GM12875 (cell line): ENCODE measurements at regions not wholly inside any gene's neighbourhood (a gene's known extent, or its start where the extent isn't known, plus 50 kb on each side); places are given as distances from the start of the nearest gene placed in this dataset.
"Not testable (repeated sequence)": the region's sequence is repeated elsewhere in the genome, so short reads cannot be mapped to it uniquely, and the experiment has no call there.

Experiments used
- H3K4me3 ChIP-seq: one replicate; pipeline ENCODE4 v1.5.1; 2011; ENCODE audit warnings: low read depth, low read length, control low read depth
- TF ChIP-seq, protein P1 (sequence below): IDR thresholded peaks from 2 replicates; pipeline ENCODE4 v1.5.1; 2011; ENCODE audit warnings: low read depth, mild to moderate bottlenecking, control low read depth, inconsistent platforms, low read length, moderate library complexity, borderline replicate concordance; ENCODE audit not compliant: insufficient read depth

- TF ChIP-seq, protein P1, sequence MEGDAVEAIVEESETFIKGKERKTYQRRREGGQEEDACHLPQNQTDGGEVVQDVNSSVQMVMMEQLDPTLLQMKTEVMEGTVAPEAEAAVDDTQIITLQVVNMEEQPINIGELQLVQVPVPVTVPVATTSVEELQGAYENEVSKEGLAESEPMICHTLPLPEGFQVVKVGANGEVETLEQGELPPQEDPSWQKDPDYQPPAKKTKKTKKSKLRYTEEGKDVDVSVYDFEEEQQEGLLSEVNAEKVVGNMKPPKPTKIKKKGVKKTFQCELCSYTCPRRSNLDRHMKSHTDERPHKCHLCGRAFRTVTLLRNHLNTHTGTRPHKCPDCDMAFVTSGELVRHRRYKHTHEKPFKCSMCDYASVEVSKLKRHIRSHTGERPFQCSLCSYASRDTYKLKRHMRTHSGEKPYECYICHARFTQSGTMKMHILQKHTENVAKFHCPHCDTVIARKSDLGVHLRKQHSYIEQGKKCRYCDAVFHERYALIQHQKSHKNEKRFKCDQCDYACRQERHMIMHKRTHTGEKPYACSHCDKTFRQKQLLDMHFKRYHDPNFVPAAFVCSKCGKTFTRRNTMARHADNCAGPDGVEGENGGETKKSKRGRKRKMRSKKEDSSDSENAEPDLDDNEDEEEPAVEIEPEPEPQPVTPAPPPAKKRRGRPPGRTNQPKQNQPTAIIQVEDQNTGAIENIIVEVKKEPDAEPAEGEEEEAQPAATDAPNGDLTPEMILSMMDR = no peak
- no peak overlapping the region for H3K4me3 ChIP-seq
Measured at GRCh38 chr12:90481748-90482147, 473.2 kb downstream of the CCER1 start.

- TF ChIP-seq, protein P1 = no peak
- H3K4me3 ChIP-seq = no peak overlapping the region
Measured at GRCh38 chr12:90479237-90479636, 475.7 kb downstream of the CCER1 start.

DNA sequence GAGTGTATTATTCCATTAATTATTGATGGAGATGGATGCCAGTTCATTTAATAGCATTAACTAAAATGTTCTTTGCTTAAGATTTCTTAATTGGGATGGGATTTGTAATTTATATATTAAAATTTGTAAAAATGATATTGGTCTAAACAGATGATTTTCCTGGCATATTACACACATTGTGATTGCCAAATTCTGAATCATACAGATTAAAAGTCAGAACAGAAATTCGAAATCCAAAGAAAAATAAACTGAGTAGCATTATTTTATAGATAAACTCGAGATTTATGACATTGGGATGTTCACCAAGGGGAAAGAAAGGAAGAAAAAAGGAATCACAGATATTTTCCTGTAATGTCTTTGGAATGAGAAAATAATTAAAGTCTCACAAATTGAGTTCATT, 481.1 kb downstream of the CCER1 start:
- TF ChIP-seq, protein P1 = no peak
- no peak overlapping the region for H3K4me3 ChIP-seq

GRCh38 chr12:90460681-90461080, 494.3 kb downstream of the CCER1 start:
- TF ChIP-seq, protein P1 = no peak
- no peak overlapping the region for H3K4me3 ChIP-seq

DNA sequence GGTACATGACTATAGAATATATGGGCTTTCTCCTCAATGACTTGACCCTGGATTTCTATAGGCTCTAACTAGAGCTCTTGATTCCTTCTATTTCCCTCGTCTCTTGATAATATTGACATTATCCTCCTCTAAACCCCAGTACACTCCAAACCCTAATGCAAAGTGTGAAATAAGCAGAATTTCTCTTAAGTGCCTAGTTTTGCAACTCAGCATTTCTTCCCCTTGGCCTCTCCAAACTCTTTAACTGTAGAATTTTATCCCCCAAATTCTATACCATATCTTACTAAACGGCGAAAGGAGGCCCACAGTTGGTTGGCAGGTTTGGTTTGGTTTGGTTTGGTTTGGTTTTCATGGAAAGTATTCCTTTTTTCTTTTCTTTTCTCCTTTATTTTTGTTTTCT, 498.7 kb downstream of the CCER1 start:
- TF ChIP-seq, protein P1 = no peak
- H3K4me3 ChIP-seq = no peak overlapping the region

GRCh38 chr12:90455756-90456155, 499.2 kb downstream of the CCER1 start:
- TF ChIP-seq, protein P1 = no peak
- H3K4me3 ChIP-seq = no peak overlapping the region

DNA sequence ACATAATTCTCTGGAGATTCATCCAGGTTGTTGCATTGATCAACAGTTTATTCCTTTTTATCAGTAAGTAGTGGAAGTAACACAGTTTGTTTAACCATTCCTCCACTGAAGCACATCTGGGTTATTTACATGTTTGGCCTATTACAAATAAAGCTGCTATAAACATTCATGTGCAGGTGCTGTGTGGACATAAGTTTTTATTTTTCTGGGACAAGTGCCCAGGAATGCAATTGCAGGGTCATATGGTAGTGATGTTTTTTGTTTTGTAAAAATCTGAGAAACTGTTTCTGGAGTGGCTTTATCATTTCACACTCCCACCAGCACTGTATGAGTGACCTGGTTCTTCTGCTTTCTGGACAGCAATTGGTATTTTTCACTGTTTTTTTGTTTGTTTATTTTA, 505.4 kb downstream of the CCER1 start:
- TF ChIP-seq, protein P1 = no peak
- H3K4me3 ChIP-seq = no peak overlapping the region

DNA sequence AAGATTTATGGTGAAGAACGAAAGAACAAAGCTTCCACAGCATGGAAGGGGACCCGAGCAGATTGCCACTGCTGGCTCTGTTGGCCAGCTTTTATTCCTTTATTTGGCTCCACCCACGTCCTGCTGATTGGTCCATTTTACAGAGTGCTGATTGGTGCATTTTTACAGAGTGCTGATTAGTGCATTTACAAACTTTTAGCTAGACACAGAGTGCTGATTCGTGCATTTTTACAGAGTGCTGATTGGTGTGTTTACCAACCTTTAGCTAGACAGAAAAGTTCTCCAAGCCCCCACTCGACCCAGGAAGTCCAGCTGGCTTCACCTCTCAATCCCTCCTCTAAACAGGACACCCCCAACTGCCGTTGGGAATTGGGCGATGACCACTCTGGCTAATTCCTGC, 511.5 kb downstream of the CCER1 start:
- H3K4me3 ChIP-seq = not testable (repeated sequence)
